ENCODE measurements at regions not wholly inside any gene's neighbourhood (a gene's known extent, or its start where the extent isn't known, plus 50 kb on each side); places are given as distances from the start of the nearest gene placed in this dataset.

GRCh38 chr2:217683106-217683870, 319.5 kb downstream of the TNS1 start:
- TF ChIP-seq POLR2A (IDR thresholded peaks at IDR 0.05) (no peak), CTCF (IDR thresholded peaks at IDR 0.05) (no peak)
